CD4-positive, alpha-beta T cell (primary cell): ENCODE measurements at regions not wholly inside any gene's neighbourhood (a gene's known extent, or its start where the extent isn't known, plus 50 kb on each side); places are given as distances from the start of the nearest gene placed in this dataset.

Experiments used
- ATAC-seq: fragments of 200-7000 bp; cut with Tn5 transposase; one replicate; pipeline ENCODE4 v1.10.0; 2022; ENCODE audit warnings: mild to moderate bottlenecking; ENCODE audit not compliant: poor library complexity
- CTCF ChIA-PET: fragments of 350-600 bp; sonication (Branson Sonifier 250); formaldehyde crosslinking; loops from one replicate; lab custom pipeline; 2021; ENCODE audit warnings: antibody characterized with exemption, inconsistent platforms; lab: Charles Lee
- POLR2A ChIA-PET: fragments of 350-600 bp; sonication (Branson Sonifier 250); formaldehyde crosslinking; loops from one replicate; lab custom pipeline; 2021; ENCODE audit warnings: antibody characterized with exemption, inconsistent platforms; lab: Charles Lee
- DNase-seq, 14 experiments: peaks; one replicate each; pipeline ENCODE4 v3.0.0-alpha.2; 2013 to 2020; ENCODE audit warnings: mixed read lengths in 2 of 14
- H3K27ac ChIP-seq, 2 donors: one replicate each; pipeline versions ENCODE4 v1.5.1 to v1.7.0; 2013; ENCODE audit warnings: low read length in 2 of 2, low read depth in 1 of 2, mild to moderate bottlenecking in 1 of 2
- H3K27me3 ChIP-seq, 2 experiments: 1 replicate in 1 of 2; 2 replicates in 1 of 2; pipeline versions ENCODE4 v1.6.1 to v1.7.0; 2013; ENCODE audit warnings: low read length in 2 of 2, control low read depth in 1 of 2, mild to moderate bottlenecking in 1 of 2, moderate library complexity in 1 of 2; ENCODE audit not compliant: insufficient read depth in 2 of 2, control insufficient read depth in 1 of 2
- H3K36me3 ChIP-seq: one replicate; pipeline ENCODE4 v1.6.1; 2013; ENCODE audit warnings: low read length, control low read depth; ENCODE audit not compliant: insufficient read depth
- H3K4me1 ChIP-seq: one replicate; pipeline ENCODE4 v1.6.1; 2013; ENCODE audit warnings: low read length, control low read depth; ENCODE audit not compliant: insufficient read depth
- H3K4me3 ChIP-seq: one replicate; pipeline ENCODE4 v1.5.1; 2013; ENCODE audit warnings: mild to moderate bottlenecking, low read length, moderate library complexity
- H3K9me3 ChIP-seq, 2 experiments: 1 replicate in 1 of 2; 2 replicates in 1 of 2; pipeline versions ENCODE4 v1.6.1 to v1.7.0; 2013; ENCODE audit warnings: low read length in 2 of 2, mild to moderate bottlenecking in 2 of 2, control low read depth in 1 of 2, moderate library complexity in 1 of 2; ENCODE audit not compliant: control insufficient read depth in 1 of 2, insufficient read depth in 1 of 2
- H3K27ac Mint-ChIP-seq: one replicate; pipeline ENCODE4 v1.8.0; 2020; ENCODE audit warnings: mixed read lengths
- H3K27me3 Mint-ChIP-seq: one replicate; pipeline ENCODE4 v1.8.0; 2021; ENCODE audit warnings: mixed read lengths
- H3K36me3 Mint-ChIP-seq: one replicate; pipeline ENCODE4 v1.8.0; 2021; ENCODE audit warnings: low read depth, mixed read lengths
- H3K4me1 Mint-ChIP-seq: one replicate; pipeline ENCODE4 v1.8.0; 2021; ENCODE audit warnings: low read depth, mixed read lengths
- H3K4me3 Mint-ChIP-seq: one replicate; pipeline ENCODE4 v1.8.0; 2020; ENCODE audit warnings: mild to moderate bottlenecking, mixed read lengths
- H3K9me3 Mint-ChIP-seq: one replicate; pipeline ENCODE4 v1.8.0; 2020; ENCODE audit warnings: mixed read lengths
- intact Hi-C, 2 experiments: fragments of 100-400 bp; cut with DNase I in 1 of 2; cut with micrococcal nuclease in 1 of 2; formaldehyde crosslinking; loops; one replicate each; pipeline versions ENCODE4 v1.15.1 to v1.9.0; 2023 to 2025; cut with DNase I, micrococcal nuclease
- TF ChIP-seq, protein P1 (sequence below): fragments of 200-600 bp; IDR thresholded peaks from one replicate; pipeline ENCODE4 v1.8.0; 2022; ENCODE audit warnings: antibody characterized with exemption, mild to moderate bottlenecking

DNA sequence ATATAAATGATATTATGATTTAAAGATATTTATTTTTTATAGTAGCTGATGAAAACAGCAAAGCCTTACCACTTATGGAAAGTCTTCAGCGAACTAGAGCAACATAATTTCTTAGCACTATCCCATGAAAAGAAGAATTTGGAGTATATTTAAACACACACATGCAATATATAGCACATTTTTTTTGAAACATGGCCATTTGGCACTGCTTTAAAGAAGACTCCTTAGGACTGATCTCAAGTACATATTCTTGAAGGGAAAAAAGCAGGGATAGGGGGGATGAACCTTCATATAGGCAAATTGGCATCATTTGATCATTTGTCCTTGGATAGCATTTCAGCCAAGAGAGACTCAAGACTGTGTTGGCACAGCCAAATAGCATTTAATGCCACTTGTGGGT is 193.3 kb downstream of the ANKRD50 start:
- POLR2A ChIA-PET: no interaction called here
- Histone ChIP-seq H3K36me3 (no peaks in the 10 kb centered on the region), H3K9me3 (no peaks in the 10 kb centered on the region), H3K27me3 (no peaks in the 10 kb centered on the region), H3K4me1 (no peaks in the 10 kb centered on the region), H3K27ac (no peak overlapping the region), H3K4me3 (no peak overlapping the region)
- ATAC-seq: no peak
- Mint-ChIP-seq H3K27me3 (peaks cover 5% of the 10 kb centered on the region), H3K9me3 (peaks cover 1% of the 10 kb centered on the region), H3K36me3 (no peaks in the 10 kb centered on the region), H3K4me3 (no peak overlapping the region), H3K27ac (no peak overlapping the region), H3K4me1 (no peaks in the 10 kb centered on the region)
- DNase-seq: no peak
- TF ChIP-seq, protein P1, sequence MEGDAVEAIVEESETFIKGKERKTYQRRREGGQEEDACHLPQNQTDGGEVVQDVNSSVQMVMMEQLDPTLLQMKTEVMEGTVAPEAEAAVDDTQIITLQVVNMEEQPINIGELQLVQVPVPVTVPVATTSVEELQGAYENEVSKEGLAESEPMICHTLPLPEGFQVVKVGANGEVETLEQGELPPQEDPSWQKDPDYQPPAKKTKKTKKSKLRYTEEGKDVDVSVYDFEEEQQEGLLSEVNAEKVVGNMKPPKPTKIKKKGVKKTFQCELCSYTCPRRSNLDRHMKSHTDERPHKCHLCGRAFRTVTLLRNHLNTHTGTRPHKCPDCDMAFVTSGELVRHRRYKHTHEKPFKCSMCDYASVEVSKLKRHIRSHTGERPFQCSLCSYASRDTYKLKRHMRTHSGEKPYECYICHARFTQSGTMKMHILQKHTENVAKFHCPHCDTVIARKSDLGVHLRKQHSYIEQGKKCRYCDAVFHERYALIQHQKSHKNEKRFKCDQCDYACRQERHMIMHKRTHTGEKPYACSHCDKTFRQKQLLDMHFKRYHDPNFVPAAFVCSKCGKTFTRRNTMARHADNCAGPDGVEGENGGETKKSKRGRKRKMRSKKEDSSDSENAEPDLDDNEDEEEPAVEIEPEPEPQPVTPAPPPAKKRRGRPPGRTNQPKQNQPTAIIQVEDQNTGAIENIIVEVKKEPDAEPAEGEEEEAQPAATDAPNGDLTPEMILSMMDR: no peak
- CTCF ChIA-PET: no interaction called here
- intact Hi-C loops: no loop called here

DNA sequence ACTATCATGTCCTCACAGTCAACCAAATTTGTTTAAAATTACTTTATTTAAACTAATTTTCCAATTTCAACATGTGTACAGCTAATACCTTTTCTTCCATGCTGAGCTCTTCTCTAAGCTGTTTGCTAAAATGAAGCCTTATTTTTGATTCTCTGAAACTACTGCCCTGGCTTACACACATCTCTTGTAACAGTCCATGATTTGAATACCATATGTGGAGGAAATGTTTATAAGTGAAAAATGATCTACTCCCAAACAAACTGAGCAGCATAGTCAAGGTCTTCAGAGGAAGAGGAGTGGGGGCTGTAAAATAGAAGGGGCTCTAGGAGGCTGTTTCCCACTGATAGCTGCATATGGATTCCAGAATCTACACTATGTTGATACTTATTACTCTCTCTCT is 188.7 kb downstream of the ANKRD50 start:
- H3K4me3 Mint-ChIP-seq: no peak overlapping the region
- TF ChIP-seq, protein P1: no peak
- ATAC-seq: no peak
- Histone ChIP-seq H3K36me3 (no peaks in the 10 kb centered on the region), H3K9me3 (peaks cover 0 to 4% of the 10 kb centered on the region in 2 experiments), H3K4me3 (no peak overlapping the region), H3K27me3 (no peaks in the 10 kb centered on the region), H3K4me1 (no peaks in the 10 kb centered on the region), H3K27ac (no peak overlapping the region)
- POLR2A ChIA-PET: no interaction called here
- no peak overlapping the region for H3K27ac Mint-ChIP-seq
- H3K9me3 Mint-ChIP-seq: peaks cover 1% of the 10 kb centered on the region
- peaks cover 5% of the 10 kb centered on the region for H3K27me3 Mint-ChIP-seq
- CTCF ChIA-PET: no interaction called here
- intact Hi-C loops: no loop called here
- no peaks in the 10 kb centered on the region for H3K36me3 Mint-ChIP-seq
- H3K4me1 Mint-ChIP-seq: no peaks in the 10 kb centered on the region
- no peak for DNase-seq

DNA sequence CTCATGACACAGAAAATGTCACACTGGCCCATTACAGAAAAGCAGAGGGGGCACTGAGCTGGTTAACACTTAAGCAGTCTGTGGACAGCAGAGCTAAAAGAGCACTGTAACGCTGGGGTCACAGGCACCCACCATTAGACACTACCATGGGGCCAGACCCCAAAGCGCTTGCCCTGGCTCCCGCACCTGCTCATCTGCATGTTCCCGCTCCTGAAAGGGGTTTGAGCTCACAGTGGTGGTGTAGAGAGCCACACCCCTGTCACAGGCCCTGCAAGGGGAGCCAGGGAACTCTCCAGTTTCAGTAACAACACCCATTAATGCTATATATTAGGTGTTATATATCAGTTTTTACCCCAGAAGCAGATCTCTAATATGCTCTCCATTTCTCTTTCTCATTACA is 187.0 kb downstream of the ANKRD50 start:
- DNase-seq (no peak), ATAC-seq (no peak)
- Mint-ChIP-seq H3K4me1 (no peaks in the 10 kb centered on the region), H3K27me3 (no peaks in the 10 kb centered on the region), H3K9me3 (peaks cover 1% of the 10 kb centered on the region), H3K36me3 (no peaks in the 10 kb centered on the region), H3K4me3 (no peak overlapping the region), H3K27ac (no peak overlapping the region)
- no peaks in the 10 kb centered on the region for H3K27me3 ChIP-seq
- TF ChIP-seq, protein P1: no peak
- H3K27ac ChIP-seq: no peak overlapping the region
- CTCF ChIA-PET: no interaction called here
- no peaks in the 10 kb centered on the region for H3K36me3 ChIP-seq
- intact Hi-C loops: no loop called here
- no peak overlapping the region for H3K4me3 ChIP-seq
- H3K9me3 ChIP-seq: peaks cover 0 to 4% of the 10 kb centered on the region in 2 experiments
- H3K4me1 ChIP-seq: no peaks in the 10 kb centered on the region
- POLR2A ChIA-PET: no interaction called here
